Uterus (tissue), 3 donors: ENCODE measurements at regions not wholly inside any gene's neighbourhood (a gene's known extent, or its start where the extent isn't known, plus 50 kb on each side); places are given as distances from the start of the nearest gene placed in this dataset.
"Not testable (repeated sequence)": the region's sequence is repeated elsewhere in the genome, so short reads cannot be mapped to it uniquely, and the experiment has no call there.

Experiments used
- DNase-seq, 2 donors: peaks; one replicate each; pipeline ENCODE4 v3.0.0-alpha.2; 2019 to 2020
- H3K27ac ChIP-seq, 2 donors: fragments of 200-600 bp; sonication (generic); 1 replicate in 1 of 2; 2 replicates in 1 of 2; pipeline ENCODE4 v1.5.1; 2016 to 2018
- H3K27me3 ChIP-seq, 2 donors: fragments of 200-600 bp; sonication (generic); one replicate each; pipeline ENCODE4 v1.5.1; 2018 to 2019; ENCODE audit warnings: control low read depth in 1 of 2
- H3K36me3 ChIP-seq, 2 donors: fragments of 200-600 bp; sonication (generic); one replicate each; pipeline ENCODE4 v1.5.1; 2019; ENCODE audit warnings: control low read depth in 1 of 2
- H3K4me1 ChIP-seq, 2 donors: fragments of 200-600 bp; sonication (generic); one replicate each; pipeline ENCODE4 v1.5.1; 2018 to 2019; ENCODE audit warnings: control low read depth in 1 of 2
- H3K4me3 ChIP-seq, 2 donors: fragments of 200-600 bp; sonication (generic); 1 replicate in 1 of 2; 2 replicates in 1 of 2; pipeline ENCODE4 v1.5.1; 2018 to 2019; ENCODE audit warnings: mild to moderate bottlenecking in 1 of 2
- H3K9me3 ChIP-seq, 2 donors: fragments of 200-600 bp; sonication (generic); one replicate each; pipeline ENCODE4 v1.5.1; 2019; ENCODE audit warnings: control low read depth in 1 of 2
- CTCF ChIP-seq, 4 experiments: fragments of 200-600 bp in 2 of 4; fragments of 450-650 bp in 2 of 4; sonication (generic) in 2 of 4; IDR thresholded peaks; one replicate each; pipeline ENCODE4 v1.5.1; 2016 to 2019; ENCODE audit warnings: antibody characterized with exemption in 4 of 4, mild to moderate bottlenecking in 2 of 4, moderate library complexity in 1 of 4
- POLR2A ChIP-seq, 2 donors: fragments of 450-650 bp; IDR thresholded peaks; one replicate each; pipeline ENCODE4 v1.6.1; 2016; ENCODE audit warnings: antibody characterized with exemption in 2 of 2, mild to moderate bottlenecking in 1 of 2, moderate library complexity in 1 of 2
- intact Hi-C: fragments of 100-400 bp; cut with DNase I; formaldehyde crosslinking; loops from one replicate; pipeline ENCODE4 v1.15.1; 2023; ENCODE audit warnings: low total_unique reads
- donor health status: DM: yes; HTN: yes; CAD: no.

- intact Hi-C loops: no loop called here
- TF ChIP-seq POLR2A (IDR thresholded peaks at IDR 0.05): no peak
- TF ChIP-seq CTCF (IDR thresholded peaks at IDR 0.05): no peak
- no peak for DNase-seq
- Histone ChIP-seq H3K36me3 (no peaks in the 10 kb centered on the region), H3K27ac (no peak overlapping the region), H3K27me3 (no peaks in the 10 kb centered on the region), H3K4me1 (no peaks in the 10 kb centered on the region), H3K4me3 (no peak overlapping the region), H3K9me3 (no peaks in the 10 kb centered on the region)
Measured at GRCh38 chr5:29197631-29198454, 1995.6 kb upstream of the CDH6 start.

- intact Hi-C loops: no loop called here
- Histone ChIP-seq H3K27ac (no peak overlapping the region), H3K36me3 (no peaks in the 10 kb centered on the region), H3K9me3 (no peaks in the 10 kb centered on the region), H3K4me1 (no peaks in the 10 kb centered on the region), H3K27me3 (no peaks in the 10 kb centered on the region), H3K4me3 (no peak overlapping the region)
- DNase-seq: no peak
- no peak for TF ChIP-seq POLR2A (IDR thresholded peaks at IDR 0.05)
Measured at GRCh38 chr5:29193972-29194371, 1999.5 kb upstream of the CDH6 start.

- H3K36me3 ChIP-seq, H3K4me3 ChIP-seq, H3K27me3 ChIP-seq, DNase-seq, H3K9me3 ChIP-seq, intact Hi-C loops, H3K27ac ChIP-seq, H3K4me1 ChIP-seq: not testable (repeated sequence)
Measured at GRCh38 chr5:29191269-29192048, 2002.0 kb upstream of the CDH6 start.

GRCh38 chr5:29190398-29190797 is 2003.1 kb upstream of the CDH6 start:
- H3K27ac ChIP-seq, H3K27me3 ChIP-seq, H3K4me3 ChIP-seq, DNase-seq, H3K9me3 ChIP-seq, H3K36me3 ChIP-seq, H3K4me1 ChIP-seq, intact Hi-C loops: not testable (repeated sequence)

GRCh38 chr5:29186380-29186779 is 2007.1 kb upstream of the CDH6 start:
- H3K36me3 ChIP-seq, intact Hi-C loops, H3K9me3 ChIP-seq, H3K4me3 ChIP-seq, H3K27ac ChIP-seq, DNase-seq, H3K4me1 ChIP-seq, H3K27me3 ChIP-seq: not testable (repeated sequence)

GRCh38 chr5:29185558-29185957 is 2007.9 kb upstream of the CDH6 start:
- TF ChIP-seq CTCF (IDR thresholded peaks at IDR 0.05) (no peak), POLR2A (IDR thresholded peaks at IDR 0.05) (no peak)
- H3K27me3 ChIP-seq: no peaks in the 10 kb centered on the region
- H3K36me3 ChIP-seq: no peaks in the 10 kb centered on the region
- H3K4me1 ChIP-seq: no peaks in the 10 kb centered on the region
- DNase-seq: no peak
- H3K27ac ChIP-seq: no peak overlapping the region
- intact Hi-C loops: no loop called here
- no peak overlapping the region for H3K4me3 ChIP-seq
- H3K9me3 ChIP-seq: no peaks in the 10 kb centered on the region

GRCh38 chr5:29175774-29176173 is 2017.7 kb upstream of the CDH6 start:
- Histone ChIP-seq H3K27ac (no peak overlapping the region), H3K4me3 (no peak overlapping the region), H3K9me3 (no peaks in the 10 kb centered on the region), H3K4me1 (no peaks in the 10 kb centered on the region), H3K36me3 (no peaks in the 10 kb centered on the region), H3K27me3 (no peaks in the 10 kb centered on the region)
- no peak for DNase-seq
- TF ChIP-seq POLR2A (IDR thresholded peaks at IDR 0.05) (no peak), CTCF (IDR thresholded peaks at IDR 0.05) (no peak)
- intact Hi-C loops: no loop called here
